Skeletal muscle tissue (tissue), 3 donors: ENCODE measurements at regions not wholly inside any gene's neighbourhood (a gene's known extent, or its start where the extent isn't known, plus 50 kb on each side); places are given as distances from the start of the nearest gene placed in this dataset.
"Not testable (repeated sequence)": the region's sequence is repeated elsewhere in the genome, so short reads cannot be mapped to it uniquely, and the experiment has no call there.

Source experiments
- H3K27ac ChIP-seq: one replicate; pipeline ENCODE4 v1.7.0; 2013; ENCODE audit warnings: mild to moderate bottlenecking, low read depth, low read length, inconsistent platforms
- H3K27me3 ChIP-seq, 3 donors: one replicate each; pipeline ENCODE4 v1.7.0; 2013; ENCODE audit warnings: low read length in 3 of 3; ENCODE audit not compliant: control insufficient read depth in 3 of 3, insufficient read depth in 3 of 3
- H3K36me3 ChIP-seq, 3 donors: one replicate each; pipeline ENCODE4 v1.7.0; 2013; ENCODE audit warnings: low read length in 3 of 3; ENCODE audit not compliant: control insufficient read depth in 3 of 3, insufficient read depth in 3 of 3
- H3K4me1 ChIP-seq, 3 donors: one replicate each; pipeline ENCODE4 v1.7.0; 2013; ENCODE audit warnings: low read length in 3 of 3, mild to moderate bottlenecking in 3 of 3; ENCODE audit not compliant: control insufficient read depth in 3 of 3, insufficient read depth in 3 of 3
- H3K4me3 ChIP-seq, 3 donors: one replicate each; pipeline ENCODE4 v1.7.0; 2013; ENCODE audit warnings: low read length in 3 of 3
- H3K9ac ChIP-seq, 3 donors: one replicate each; pipeline ENCODE4 v1.7.0; 2013; ENCODE audit warnings: low read length in 3 of 3, mild to moderate bottlenecking in 3 of 3, moderate library complexity in 2 of 3, low read depth in 1 of 3
- H3K9me3 ChIP-seq, 3 donors: one replicate each; pipeline ENCODE4 v1.7.0; 2013; ENCODE audit warnings: low read length in 3 of 3; ENCODE audit not compliant: control insufficient read depth in 3 of 3
- donor health status: Osteomylitis.

- H3K9me3 ChIP-seq: no peaks in the 10 kb centered on the region
- H3K4me3 ChIP-seq: no peak overlapping the region
- H3K4me1 ChIP-seq: no peaks in the 10 kb centered on the region
- H3K36me3 ChIP-seq: no peaks in the 10 kb centered on the region
- no peaks in the 10 kb centered on the region for H3K27me3 ChIP-seq
- H3K9ac ChIP-seq: no peak overlapping the region
- no peak overlapping the region for H3K27ac ChIP-seq
Measured at GRCh38 chr5:92328584-92329259, 945.6 kb upstream of the ARRDC3 start.

- H3K36me3 ChIP-seq: no peaks in the 10 kb centered on the region
Measured at GRCh38 chr5:92320446-92320845, 937.3 kb upstream of the ARRDC3 start.

GRCh38 chr5:92313385-92313784 lies 930.3 kb upstream of the ARRDC3 start:
- H3K27ac ChIP-seq: no peak overlapping the region
- H3K27me3 ChIP-seq: no peaks in the 10 kb centered on the region
- H3K36me3 ChIP-seq: no peaks in the 10 kb centered on the region
- no peak overlapping the region for H3K9ac ChIP-seq
- H3K4me1 ChIP-seq: no peaks in the 10 kb centered on the region
- no peak overlapping the region for H3K4me3 ChIP-seq
- H3K9me3 ChIP-seq: no peaks in the 10 kb centered on the region

More at GRCh38 chr5:92320446-92320845, 937.3 kb upstream of the ARRDC3 start:
- no peaks in the 10 kb centered on the region for H3K4me1 ChIP-seq
- no peaks in the 10 kb centered on the region for H3K27me3 ChIP-seq
- no peak overlapping the region for H3K27ac ChIP-seq
- H3K4me3 ChIP-seq: no peak overlapping the region
- H3K9ac ChIP-seq: no peak overlapping the region
- no peaks in the 10 kb centered on the region for H3K9me3 ChIP-seq

GRCh38 chr5:92309336-92309991 lies 926.3 kb upstream of the ARRDC3 start:
- no peaks in the 10 kb centered on the region for H3K27me3 ChIP-seq
- H3K9ac ChIP-seq: no peak overlapping the region
- H3K4me3 ChIP-seq: no peak overlapping the region
- no peaks in the 10 kb centered on the region for H3K36me3 ChIP-seq
- no peaks in the 10 kb centered on the region for H3K9me3 ChIP-seq
- no peaks in the 10 kb centered on the region for H3K4me1 ChIP-seq
- H3K27ac ChIP-seq: no peak overlapping the region

- H3K9ac ChIP-seq: no peak overlapping the region
- H3K27me3 ChIP-seq: no peaks in the 10 kb centered on the region
- H3K27ac ChIP-seq: no peak overlapping the region
- no peaks in the 10 kb centered on the region for H3K4me1 ChIP-seq
- H3K36me3 ChIP-seq: no peaks in the 10 kb centered on the region
- no peak overlapping the region for H3K4me3 ChIP-seq
- H3K9me3 ChIP-seq: no peaks in the 10 kb centered on the region
Measured at GRCh38 chr5:92308679-92309078, 925.6 kb upstream of the ARRDC3 start.

- H3K27me3 ChIP-seq, H3K4me1 ChIP-seq, H3K36me3 ChIP-seq: not testable (repeated sequence)
Measured at GRCh38 chr5:92302356-92302755, 919.2 kb upstream of the ARRDC3 start.

GRCh38 chr5:92283521-92283920 lies 900.4 kb upstream of the ARRDC3 start:
- no peak overlapping the region for H3K27ac ChIP-seq
- H3K4me3 ChIP-seq: no peak overlapping the region
- H3K9me3 ChIP-seq: peaks cover 0 to 9% (median 4%) of the 10 kb centered on the region in 3 donors
- H3K36me3 ChIP-seq: no peaks in the 10 kb centered on the region
- no peaks in the 10 kb centered on the region for H3K4me1 ChIP-seq
- H3K9ac ChIP-seq: no peak overlapping the region
- H3K27me3 ChIP-seq: no peaks in the 10 kb centered on the region

More at GRCh38 chr5:92302356-92302755, 919.2 kb upstream of the ARRDC3 start:
- H3K9me3 ChIP-seq, H3K4me3 ChIP-seq, H3K9ac ChIP-seq, H3K27ac ChIP-seq: not testable (repeated sequence)

GRCh38 chr5:92271750-92272149 lies 888.6 kb upstream of the ARRDC3 start:
- not testable (repeated sequence) for H3K4me3 ChIP-seq, H3K4me1 ChIP-seq, H3K27ac ChIP-seq, H3K9ac ChIP-seq, H3K36me3 ChIP-seq, H3K9me3 ChIP-seq, H3K27me3 ChIP-seq

GRCh38 chr5:92268343-92268742 lies 885.2 kb upstream of the ARRDC3 start:
- no peak overlapping the region for H3K9ac ChIP-seq
- H3K27me3 ChIP-seq: no peaks in the 10 kb centered on the region
- no peaks in the 10 kb centered on the region for H3K4me1 ChIP-seq
- H3K9me3 ChIP-seq: no peaks in the 10 kb centered on the region
- no peak overlapping the region for H3K4me3 ChIP-seq
- H3K27ac ChIP-seq: no peak overlapping the region
- no peaks in the 10 kb centered on the region for H3K36me3 ChIP-seq

- Histone ChIP-seq H3K9me3 (no peaks in the 10 kb centered on the region), H3K36me3 (no peaks in the 10 kb centered on the region), H3K27me3 (no peaks in the 10 kb centered on the region), H3K9ac (no peak overlapping the region), H3K27ac (no peak overlapping the region), H3K4me3 (no peak overlapping the region), H3K4me1 (no peaks in the 10 kb centered on the region)
Measured at GRCh38 chr5:92267830-92268229, 884.7 kb upstream of the ARRDC3 start.
